Neural crest cell (in vitro differentiated cells): ENCODE measurements at regions not wholly inside any gene's neighbourhood (a gene's known extent, or its start where the extent isn't known, plus 50 kb on each side); places are given as distances from the start of the nearest gene placed in this dataset.
"Not testable (repeated sequence)": the region's sequence is repeated elsewhere in the genome, so short reads cannot be mapped to it uniquely, and the experiment has no call there.

Experiments
- DNase-seq: peaks from one replicate; pipeline ENCODE4 v3.0.0; 2021; ENCODE audit warnings: low read depth, mixed read lengths, low spot score
- H3K27ac Mint-ChIP-seq: one replicate; pipeline ENCODE4 v1.8.0; 2021; ENCODE audit warnings: mild to moderate bottlenecking, mixed read lengths; ENCODE audit not compliant: unreplicated experiment
- H3K27me3 Mint-ChIP-seq: 2 replicates; pipeline ENCODE4 v1.8.0; 2021; ENCODE audit warnings: low read depth, mild to moderate bottlenecking, mixed read lengths
- H3K36me3 Mint-ChIP-seq: 2 replicates; pipeline ENCODE4 v1.8.0; 2021; ENCODE audit warnings: low read depth, mild to moderate bottlenecking, mixed read lengths
- H3K4me1 Mint-ChIP-seq: 2 replicates; pipeline ENCODE4 v1.8.0; 2021; ENCODE audit warnings: mixed read lengths
- H3K4me3 Mint-ChIP-seq: one replicate; pipeline ENCODE4 v1.8.0; 2021; ENCODE audit warnings: mild to moderate bottlenecking, mixed read lengths
- H3K9me3 Mint-ChIP-seq: 2 replicates; pipeline ENCODE4 v1.8.0; 2021; ENCODE audit warnings: mixed read lengths
- CTCF ChIP-seq: fragments of 200-600 bp; sonication (generic); conservative IDR thresholded peaks from 2 replicates; pipeline ENCODE4 v1.5.0; 2021; ENCODE audit warnings: antibody characterized with exemption, mild to moderate bottlenecking

GRCh38 chr6:84317463-84317862 lies 90.0 kb upstream of the CEP162 start:
- no peaks in the 10 kb centered on the region for H3K9me3 Mint-ChIP-seq
- no peaks in the 10 kb centered on the region for H3K4me1 Mint-ChIP-seq
- H3K36me3 Mint-ChIP-seq = no peaks in the 10 kb centered on the region
- no peak overlapping the region for H3K27ac Mint-ChIP-seq
- no peak for TF ChIP-seq CTCF
- no peak overlapping the region for H3K4me3 Mint-ChIP-seq
- no peak for DNase-seq
- no peaks in the 10 kb centered on the region for H3K27me3 Mint-ChIP-seq

- Mint-ChIP-seq H3K9me3 (no peaks in the 10 kb centered on the region), H3K27me3 (no peaks in the 10 kb centered on the region), H3K4me3 (no peak overlapping the region)
Measured at GRCh38 chr6:84314377-84314898, 87.0 kb upstream of the CEP162 start.

GRCh38 chr6:84309336-84309735 lies 81.9 kb upstream of the CEP162 start:
- H3K27ac Mint-ChIP-seq = no peak overlapping the region
- H3K4me1 Mint-ChIP-seq = no peaks in the 10 kb centered on the region
- TF ChIP-seq CTCF = no peak
- H3K36me3 Mint-ChIP-seq = no peaks in the 10 kb centered on the region
- no peaks in the 10 kb centered on the region for H3K9me3 Mint-ChIP-seq
- DNase-seq = no peak
- H3K4me3 Mint-ChIP-seq = no peak overlapping the region
- no peaks in the 10 kb centered on the region for H3K27me3 Mint-ChIP-seq

More at GRCh38 chr6:84314377-84314898, 87.0 kb upstream of the CEP162 start:
- no peaks in the 10 kb centered on the region for H3K4me1 Mint-ChIP-seq
- H3K36me3 Mint-ChIP-seq = no peaks in the 10 kb centered on the region
- no peak for TF ChIP-seq CTCF
- DNase-seq = no peak
- H3K27ac Mint-ChIP-seq = no peak overlapping the region

GRCh38 chr6:84304881-84305280 lies 77.4 kb upstream of the CEP162 start:
- Mint-ChIP-seq H3K27ac (no peak overlapping the region), H3K4me3 (no peak overlapping the region), H3K27me3 (peaks cover 2% of the 10 kb centered on the region), H3K9me3 (no peaks in the 10 kb centered on the region), H3K36me3 (no peaks in the 10 kb centered on the region), H3K4me1 (no peaks in the 10 kb centered on the region)
- no peak for DNase-seq
- TF ChIP-seq CTCF = no peak

GRCh38 chr6:84291033-84291432 lies 63.6 kb upstream of the CEP162 start:
- H3K27ac Mint-ChIP-seq, DNase-seq, H3K36me3 Mint-ChIP-seq, H3K4me3 Mint-ChIP-seq, H3K27me3 Mint-ChIP-seq, H3K4me1 Mint-ChIP-seq: not testable (repeated sequence)
- peaks cover 15% of the 10 kb centered on the region for H3K9me3 Mint-ChIP-seq

GRCh38 chr6:84284428-84285049 lies 57.1 kb upstream of the CEP162 start:
- no peak for DNase-seq
- no peak overlapping the region for H3K27ac Mint-ChIP-seq
- H3K36me3 Mint-ChIP-seq = peaks cover 4% of the 10 kb centered on the region
- no peaks in the 10 kb centered on the region for H3K4me1 Mint-ChIP-seq
- peaks cover 5% of the 10 kb centered on the region for H3K27me3 Mint-ChIP-seq
- H3K9me3 Mint-ChIP-seq = peaks cover 6% of the 10 kb centered on the region
- H3K4me3 Mint-ChIP-seq = no peak overlapping the region
- TF ChIP-seq CTCF = peak; percentile 54
